NCI-H187 treated with DMSO at 0.1 percent for 48 hours (cell line): ENCODE measurements at regions not wholly inside any gene's neighbourhood (a gene's known extent, or its start where the extent isn't known, plus 50 kb on each side); places are given as distances from the start of the nearest gene placed in this dataset.

ENCODE experiments used
- DNase-seq: peaks from one replicate; lab custom pipeline; 2025; lab: John Stamatoyannopoulos, UW

DNA sequence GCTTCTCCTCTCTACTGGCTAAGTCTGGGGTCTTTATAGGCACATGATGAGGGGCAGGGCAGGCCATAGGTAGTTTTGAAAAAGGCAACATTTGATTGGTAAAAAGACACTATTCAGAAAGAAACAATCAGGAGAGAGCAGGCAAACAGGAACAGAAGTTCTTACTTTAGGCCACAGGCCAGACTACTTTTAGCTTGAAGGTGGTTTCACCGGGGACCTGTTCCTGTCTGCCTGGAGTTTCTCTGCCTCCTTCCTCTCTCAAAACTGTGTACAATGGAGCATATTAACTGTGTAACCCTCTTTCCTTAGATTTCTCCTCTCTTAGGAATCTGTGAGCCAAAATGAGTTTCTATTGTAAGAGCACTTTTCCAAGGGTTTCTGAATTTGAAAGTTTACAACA is 167.9 kb upstream of the AVPR1A start:
- no peak for DNase-seq

- no peak for DNase-seq
Measured at GRCh38 chr12:63318313-63318712, 167.3 kb upstream of the AVPR1A start.

DNA sequence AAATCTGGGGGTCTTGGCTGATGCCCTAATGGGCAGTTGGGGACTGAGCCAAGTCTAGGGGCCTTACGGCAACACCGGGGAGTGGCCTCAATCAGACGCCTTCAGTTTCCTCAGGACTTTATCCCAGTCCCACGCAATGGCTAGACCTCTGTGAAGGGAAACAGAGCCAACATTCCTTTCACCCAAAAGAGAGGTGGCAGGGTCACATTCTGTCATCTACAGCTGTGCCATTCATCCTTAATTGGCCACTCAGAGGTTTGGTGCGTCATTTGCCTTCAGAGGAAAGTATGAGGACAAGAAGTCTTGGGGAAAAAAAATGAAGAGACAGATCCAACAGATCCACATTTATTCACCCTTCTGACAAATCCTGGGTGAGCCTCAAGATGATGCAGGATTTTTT is 166.9 kb upstream of the AVPR1A start:
- DNase-seq = no peak

DNA sequence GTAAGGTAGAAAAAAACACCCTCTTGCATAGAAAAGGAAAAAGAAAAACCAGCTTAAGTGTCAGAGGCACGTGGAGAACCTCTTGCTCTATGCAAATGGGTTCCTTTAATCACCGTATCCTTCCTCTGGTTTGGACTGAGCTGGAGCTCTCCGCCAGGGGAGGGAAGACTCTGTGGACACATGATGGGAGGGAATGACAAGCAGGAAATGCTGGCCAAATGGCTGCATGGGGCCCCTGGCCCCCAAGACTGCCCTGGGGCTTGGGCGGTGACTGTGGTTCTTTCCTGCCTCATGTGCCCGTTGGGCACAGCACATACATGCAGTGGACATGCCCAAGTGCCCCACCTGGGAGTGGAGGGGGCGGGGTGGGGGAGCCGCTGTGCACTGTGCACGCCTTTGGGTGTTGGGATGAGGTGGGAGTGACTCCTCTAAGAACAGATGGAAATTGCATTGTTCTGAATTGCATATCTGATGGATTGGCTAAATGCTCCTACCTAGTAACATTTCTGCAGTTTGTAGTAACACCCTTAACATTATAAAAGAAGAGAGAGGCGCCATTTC is 166.4 kb upstream of the AVPR1A start:
- no peak for DNase-seq

DNA sequence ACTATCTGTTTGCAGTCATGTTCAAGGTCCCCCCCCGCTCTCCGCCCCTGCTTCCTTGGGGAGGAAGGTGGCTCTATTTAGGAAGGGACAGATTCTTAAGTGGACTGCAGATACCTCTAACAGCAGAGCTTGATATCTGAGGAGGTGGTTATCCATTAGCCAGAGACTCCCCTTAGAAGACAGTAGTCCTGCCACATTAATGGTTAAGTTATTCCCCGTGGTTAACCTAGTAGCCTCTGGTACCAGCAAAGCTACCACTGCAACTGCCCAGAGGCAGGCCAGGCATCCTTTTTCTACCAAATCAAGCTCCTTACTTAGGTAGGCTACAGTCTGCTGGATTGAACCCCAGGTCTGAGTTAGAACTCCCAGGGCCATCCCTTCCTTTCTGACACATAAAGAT is 162.1 kb upstream of the AVPR1A start:
- DNase-seq = no peak

DNA sequence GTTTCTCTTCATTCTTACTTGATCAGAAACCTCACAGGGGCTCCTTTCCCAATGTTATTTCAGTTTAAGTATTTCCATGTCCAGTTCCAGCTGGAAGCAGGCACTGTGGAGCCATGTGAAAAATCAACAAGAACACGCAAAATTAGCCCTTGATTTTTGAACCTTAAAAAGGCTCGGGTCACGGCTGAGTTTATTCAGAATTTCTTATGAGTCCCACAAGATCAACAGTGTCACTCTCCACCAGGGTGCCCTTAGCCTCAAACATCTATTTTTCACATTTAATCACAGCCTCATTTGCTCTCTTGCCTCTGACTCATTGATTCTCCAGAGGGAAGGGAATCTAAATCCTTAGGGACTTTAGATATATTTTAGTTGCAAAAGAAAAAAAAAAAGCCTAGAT is 157.7 kb upstream of the AVPR1A start:
- DNase-seq = no peak

DNA sequence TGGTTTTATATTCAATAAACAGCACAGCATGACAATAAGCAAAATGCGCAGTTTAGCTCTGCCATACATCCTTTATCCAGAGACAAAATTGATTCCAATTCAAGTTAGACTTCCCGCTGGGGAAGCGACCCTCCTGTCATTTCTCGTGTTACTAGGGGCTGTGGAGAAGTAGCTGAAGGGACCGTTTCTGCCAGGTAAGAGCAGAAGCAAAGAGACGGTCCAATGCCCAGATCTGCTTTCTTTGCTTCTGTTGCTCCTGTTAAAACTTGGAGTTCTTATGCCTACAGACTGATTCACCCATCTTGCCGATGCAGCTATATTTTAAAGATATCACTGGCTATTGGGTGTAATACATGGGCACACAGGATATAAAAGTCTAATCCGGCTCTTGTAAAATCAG is 156.8 kb upstream of the AVPR1A start:
- no peak for DNase-seq

- DNase-seq = no peak
Measured at GRCh38 chr12:63305901-63306875, 155.2 kb upstream of the AVPR1A start.

GRCh38 chr12:63304887-63305316 is 153.9 kb upstream of the AVPR1A start:
- DNase-seq = no peak

DNA sequence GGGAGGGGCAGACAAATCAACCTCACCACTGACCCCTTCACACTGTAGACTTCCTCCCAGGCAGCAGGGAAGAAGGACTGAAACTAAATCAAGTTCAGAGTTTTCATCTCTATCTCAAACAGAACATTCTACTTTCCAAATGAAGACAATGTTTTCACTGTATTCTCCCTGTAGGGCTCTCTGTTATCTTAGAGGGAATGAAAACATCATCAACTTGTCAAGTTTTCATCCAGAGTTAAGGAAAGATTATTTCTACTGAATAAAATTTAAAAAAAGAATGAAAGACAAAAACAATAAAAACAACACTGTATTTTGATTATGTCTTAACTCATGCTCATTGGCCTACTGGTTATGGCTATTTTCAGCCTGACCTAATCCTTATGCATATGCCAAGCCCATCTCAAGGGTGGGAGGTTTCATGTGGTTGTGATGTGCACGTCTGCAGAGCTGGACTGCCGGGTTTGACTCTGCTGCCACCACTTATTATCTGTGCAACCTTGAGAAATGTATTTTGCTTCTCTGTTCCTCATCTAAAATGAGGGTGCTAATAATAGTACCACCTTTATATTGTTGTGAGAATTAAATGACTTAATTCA is 152.0 kb upstream of the AVPR1A start:
- no peak for DNase-seq

GRCh38 chr12:63302269-63302940 is 151.4 kb upstream of the AVPR1A start:
- no peak for DNase-seq

GRCh38 chr12:63301311-63301710 is 150.3 kb upstream of the AVPR1A start:
- DNase-seq = no peak

DNA sequence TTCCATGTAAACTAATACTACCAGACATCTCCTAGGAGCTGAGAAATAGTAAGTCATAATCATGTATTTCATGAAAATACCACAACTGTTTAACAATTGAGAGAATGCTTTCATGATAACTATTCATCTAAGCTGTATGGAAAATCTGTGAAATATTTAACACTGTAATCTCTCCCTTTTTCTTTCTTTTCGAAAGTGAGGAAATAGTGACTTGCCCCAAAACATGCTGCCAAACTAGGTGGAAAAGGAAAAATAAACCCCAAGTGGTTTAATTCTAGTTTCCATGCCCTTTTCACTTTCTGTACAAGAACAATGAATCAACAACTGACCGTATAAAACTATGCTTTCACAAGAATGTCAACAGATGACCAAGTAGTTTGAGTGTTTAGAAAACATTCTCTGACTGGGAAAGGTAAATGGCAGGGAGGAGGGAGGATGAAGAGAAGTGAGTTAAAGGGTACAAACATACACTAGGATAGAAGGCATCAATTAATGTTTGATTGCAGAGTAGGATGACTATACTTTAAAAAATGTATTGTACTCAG is 147.5 kb upstream of the AVPR1A start:
- no peak for DNase-seq

- no peak for DNase-seq
Measured at GRCh38 chr12:63294327-63294632, 143.3 kb upstream of the AVPR1A start.

- no peak for DNase-seq
Measured at GRCh38 chr12:63292471-63293221, 141.6 kb upstream of the AVPR1A start.

- DNase-seq = peak; percentile 8
Measured at GRCh38 chr12:63276537-63277365, 125.8 kb upstream of the AVPR1A start.

DNA sequence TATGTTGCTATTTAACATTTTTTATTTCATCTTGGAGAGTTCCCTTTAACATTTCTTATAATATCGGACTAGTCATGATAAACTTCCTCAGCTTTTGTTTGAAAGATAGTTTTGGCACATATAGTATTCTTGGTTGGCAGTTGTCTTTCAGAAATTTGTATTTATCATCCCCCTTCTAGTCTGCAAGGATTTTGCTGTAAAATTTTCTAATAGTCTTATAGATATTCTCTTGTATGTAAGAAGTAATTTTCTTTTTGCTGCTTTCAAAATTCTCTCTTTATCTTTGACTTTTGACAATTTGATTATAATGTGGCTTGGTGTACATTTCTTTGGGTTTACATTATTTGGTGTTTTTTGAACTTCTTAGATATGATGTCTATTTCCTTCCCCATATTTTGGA is 116.0 kb upstream of the AVPR1A start:
- DNase-seq = no peak

- no peak for DNase-seq
Measured at GRCh38 chr12:63264629-63265028, 113.6 kb upstream of the AVPR1A start.

GRCh38 chr12:63250486-63250885 is 99.5 kb upstream of the AVPR1A start:
- no peak for DNase-seq

DNA sequence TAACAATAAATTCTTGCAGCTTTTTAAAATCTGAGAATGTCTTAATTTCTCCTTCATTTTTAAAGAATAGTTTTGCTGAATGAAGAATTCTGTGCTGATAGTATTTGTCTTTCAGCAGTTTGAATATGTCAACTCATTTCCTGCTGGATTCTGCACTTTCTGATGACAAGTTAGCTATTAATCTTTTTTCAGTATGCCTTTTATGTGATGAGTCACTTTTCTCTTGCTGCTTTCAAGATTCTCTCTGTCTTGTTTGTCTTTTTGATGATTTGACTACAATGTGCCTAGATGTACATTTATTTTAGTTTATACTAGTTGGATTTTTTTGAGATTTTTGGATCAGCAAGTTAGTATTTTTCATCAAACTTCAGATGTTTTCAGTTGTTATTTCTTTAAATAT is 87.9 kb upstream of the AVPR1A start:
- DNase-seq = no peak

DNA sequence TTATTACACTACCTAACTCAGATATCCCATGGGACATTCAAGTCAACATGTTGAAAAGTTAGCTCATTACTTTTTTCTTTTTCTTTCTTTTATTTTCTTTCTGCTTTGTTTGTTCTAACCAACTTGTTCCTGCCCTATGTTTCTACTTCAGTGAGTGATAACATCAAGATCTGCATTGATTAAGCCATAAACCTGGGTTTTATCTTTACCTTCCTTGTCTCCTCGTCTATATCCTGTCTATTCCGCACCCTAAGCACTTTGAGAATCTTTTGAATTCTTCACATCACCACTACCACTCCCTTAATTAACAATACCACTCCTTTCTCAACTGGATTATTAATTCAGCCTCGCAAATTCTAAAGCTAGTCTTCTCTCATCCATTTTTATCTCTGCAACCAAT is 81.9 kb upstream of the AVPR1A start:
- DNase-seq = no peak
